LHCN-M2 (cell line): ENCODE measurements at regions not wholly inside any gene's neighbourhood (a gene's known extent, or its start where the extent isn't known, plus 50 kb on each side); places are given as distances from the start of the nearest gene placed in this dataset.
"Not testable (repeated sequence)": the region's sequence is repeated elsewhere in the genome, so short reads cannot be mapped to it uniquely, and the experiment has no call there.

Experiments
- DNase-seq: peaks from one replicate; pipeline ENCODE4 v3.0.0-alpha.2; 2012; ENCODE audit warnings: low read depth

GRCh38 chr7:20466543-20467021 lies 135.9 kb downstream of the ITGB8 start:
- no peak for DNase-seq

GRCh38 chr7:20470082-20470481 lies 139.4 kb downstream of the ITGB8 start:
- no peak for DNase-seq

- no peak for DNase-seq
These were observed 140.0 kb downstream of the ITGB8 start for GRCh38 chr7:20470726-20471125.

GRCh38 chr7:20474249-20474648 lies 141.2 kb upstream of the ABCB5 start:
- peak; percentile 34 for DNase-seq

- DNase-seq: no peak
These were observed 139.7 kb upstream of the ABCB5 start for GRCh38 chr7:20475756-20476155.

GRCh38 chr7:20477067-20477466 lies 138.4 kb upstream of the ABCB5 start:
- no peak for DNase-seq

- no peak for DNase-seq
These were observed 135.8 kb upstream of the ABCB5 start for GRCh38 chr7:20479706-20480105.

- peak; percentile 1 for DNase-seq
These were observed 133.4 kb upstream of the ABCB5 start for GRCh38 chr7:20482071-20482470.

- peak; percentile 22 for DNase-seq
These were observed 131.1 kb upstream of the ABCB5 start for GRCh38 chr7:20484356-20484755.

- DNase-seq: no peak
These were observed 126.6 kb upstream of the ABCB5 start for GRCh38 chr7:20488850-20489249.

GRCh38 chr7:20491284-20491683 lies 124.2 kb upstream of the ABCB5 start:
- DNase-seq: no peak

GRCh38 chr7:20494566-20494965 lies 120.9 kb upstream of the ABCB5 start:
- DNase-seq: no peak

- DNase-seq: not testable (repeated sequence)
These were observed 114.0 kb upstream of the ABCB5 start for GRCh38 chr7:20501473-20501872.

GRCh38 chr7:20503278-20503950 lies 112.1 kb upstream of the ABCB5 start:
- DNase-seq: no peak

- DNase-seq: no peak
These were observed 111.4 kb upstream of the ABCB5 start for GRCh38 chr7:20504060-20504459.

- DNase-seq: no peak
These were observed 109.3 kb upstream of the ABCB5 start for GRCh38 chr7:20506175-20506574.

GRCh38 chr7:20507157-20507556 lies 108.3 kb upstream of the ABCB5 start:
- DNase-seq: no peak

- DNase-seq: no peak
These were observed 107.4 kb upstream of the ABCB5 start for GRCh38 chr7:20508109-20508508.

- no peak for DNase-seq
These were observed 105.4 kb upstream of the ABCB5 start for GRCh38 chr7:20509892-20510572.

- no peak for DNase-seq
These were observed 104.9 kb upstream of the ABCB5 start for GRCh38 chr7:20510573-20510900.

- DNase-seq: no peak
These were observed 102.1 kb upstream of the ABCB5 start for GRCh38 chr7:20513341-20513740.

GRCh38 chr7:20513897-20514296 lies 101.6 kb upstream of the ABCB5 start:
- DNase-seq: no peak

GRCh38 chr7:20514364-20514763 lies 101.1 kb upstream of the ABCB5 start:
- DNase-seq: peak; percentile 73
